Epithelial cell of esophagus (primary cell): ENCODE measurements at regions not wholly inside any gene's neighbourhood (a gene's known extent, or its start where the extent isn't known, plus 50 kb on each side); places are given as distances from the start of the nearest gene placed in this dataset.

Experiments
- DNase-seq: peaks from one replicate; pipeline ENCODE4 v3.0.0; 2010; ENCODE audit warnings: low read depth
- H3K4me3 ChIP-seq: 2 replicates; pipeline ENCODE4 v1.5.1; 2011; ENCODE audit warnings: mild to moderate bottlenecking, low read length, control low read depth
- CTCF ChIP-seq: IDR thresholded peaks from 2 replicates; pipeline ENCODE4 v1.5.1; 2011; ENCODE audit warnings: low read depth, mild to moderate bottlenecking, low read length, control low read depth, inconsistent platforms; ENCODE audit not compliant: insufficient read depth; ENCODE audit errors: missing control alignments

- peak; percentile 20 for DNase-seq
- no peak overlapping the region for H3K4me3 ChIP-seq
- peak; percentile 47 for TF ChIP-seq CTCF
Measured at GRCh38 chr2:161004379-161004778, 155.8 kb upstream of the TANK start.

- peak; percentile 39 for DNase-seq
- no peak overlapping the region for H3K4me3 ChIP-seq
- no peak for TF ChIP-seq CTCF
Measured at GRCh38 chr2:161005170-161005569, 155.1 kb upstream of the TANK start.

GRCh38 chr2:161008311-161008710, 151.9 kb upstream of the TANK start:
- H3K4me3 ChIP-seq: no peak overlapping the region
- TF ChIP-seq CTCF: no peak
- no peak for DNase-seq

- H3K4me3 ChIP-seq: no peak overlapping the region
- TF ChIP-seq CTCF: no peak
- DNase-seq: no peak
Measured at GRCh38 chr2:161010503-161011015, 149.7 kb upstream of the TANK start.

GRCh38 chr2:161017780-161018470, 142.3 kb upstream of the TANK start:
- no peak overlapping the region for H3K4me3 ChIP-seq
- no peak for DNase-seq
- TF ChIP-seq CTCF: no peak

GRCh38 chr2:161019311-161019710, 140.9 kb upstream of the TANK start:
- no peak for TF ChIP-seq CTCF
- no peak for DNase-seq
- H3K4me3 ChIP-seq: no peak overlapping the region

- no peak overlapping the region for H3K4me3 ChIP-seq
- no peak for TF ChIP-seq CTCF
- no peak for DNase-seq
Measured at GRCh38 chr2:161020437-161020836, 139.8 kb upstream of the TANK start.
